Esophagus squamous epithelium (tissue), 4 donors: ENCODE measurements at regions not wholly inside any gene's neighbourhood (a gene's known extent, or its start where the extent isn't known, plus 50 kb on each side); places are given as distances from the start of the nearest gene placed in this dataset.

ENCODE experiments used
- CTCF ChIP-seq, 6 experiments: fragments of 450-650 bp in 4 of 6; fragments of 200-600 bp in 2 of 6; sonication (generic) in 2 of 6; IDR thresholded peaks; one replicate each; pipeline ENCODE4 v1.5.1; 2016 to 2019; ENCODE audit warnings: antibody characterized with exemption in 6 of 6, mild to moderate bottlenecking in 4 of 6, moderate library complexity in 4 of 6
- POLR2A ChIP-seq, 4 donors: fragments of 450-650 bp; IDR thresholded peaks; one replicate each; pipeline ENCODE4 v1.6.1; 2017; ENCODE audit warnings: antibody characterized with exemption in 4 of 4, mild to moderate bottlenecking in 4 of 4, moderate library complexity in 3 of 4

- TF ChIP-seq POLR2A (IDR thresholded peaks at IDR 0.05) (no peak), CTCF (IDR thresholded peaks at IDR 0.05) (no peak)
These were observed 474.4 kb downstream of the NTRK3 start for GRCh38 chr15:87781959-87782625.
